Retinal pigment epithelial cell (primary cell): ENCODE measurements at regions not wholly inside any gene's neighbourhood (a gene's known extent, or its start where the extent isn't known, plus 50 kb on each side); places are given as distances from the start of the nearest gene placed in this dataset.
"Not testable (repeated sequence)": the region's sequence is repeated elsewhere in the genome, so short reads cannot be mapped to it uniquely, and the experiment has no call there.

Source experiments
- DNase-seq: peaks from one replicate; pipeline ENCODE4 v3.0.0-alpha.2; 2010; ENCODE audit warnings: low read depth
- H3K4me3 ChIP-seq: 2 replicates; pipeline ENCODE4 v1.5.1; 2011; ENCODE audit warnings: mild to moderate bottlenecking, low read length, control low read depth, moderate library complexity
- CTCF ChIP-seq: conservative IDR thresholded peaks from 2 replicates; pipeline ENCODE4 v1.5.1; 2011; ENCODE audit warnings: low read depth, low read length, control low read depth, inconsistent platforms

- no peak for TF ChIP-seq CTCF
- DNase-seq, result no peak
- no peak overlapping the region for H3K4me3 ChIP-seq
These were observed 109.8 kb downstream of the PLPPR4 start for GRCh38 chr1:99374109-99374508.

- not testable (repeated sequence) for DNase-seq, H3K4me3 ChIP-seq
These were observed 110.4 kb downstream of the PLPPR4 start for GRCh38 chr1:99374693-99375092.

- H3K4me3 ChIP-seq, result no peak overlapping the region
- no peak for TF ChIP-seq CTCF
- no peak for DNase-seq
These were observed 119.7 kb downstream of the PLPPR4 start for GRCh38 chr1:99384021-99384420.

- no peak for DNase-seq
- H3K4me3 ChIP-seq, result no peak overlapping the region
- TF ChIP-seq CTCF, result no peak
These were observed 121.6 kb downstream of the PLPPR4 start for GRCh38 chr1:99385852-99386251.

- DNase-seq, result no peak
- no peak for TF ChIP-seq CTCF
- no peak overlapping the region for H3K4me3 ChIP-seq
These were observed 132.1 kb downstream of the PLPPR4 start for GRCh38 chr1:99396389-99396788.

- no peak for TF ChIP-seq CTCF
- DNase-seq, result peak; percentile 18
These were observed 132.7 kb downstream of the PLPPR4 start for GRCh38 chr1:99397029-99397428.

GRCh38 chr1:99397863-99398262, 133.6 kb downstream of the PLPPR4 start:
- no peak overlapping the region for H3K4me3 ChIP-seq
- no peak for DNase-seq
- TF ChIP-seq CTCF, result no peak

More at GRCh38 chr1:99397029-99397428, 132.7 kb downstream of the PLPPR4 start:
- H3K4me3 ChIP-seq, result no peak overlapping the region

- H3K4me3 ChIP-seq, DNase-seq: not testable (repeated sequence)
These were observed 137.3 kb downstream of the PLPPR4 start for GRCh38 chr1:99401556-99401955.

- not testable (repeated sequence) for DNase-seq, H3K4me3 ChIP-seq
These were observed 140.1 kb downstream of the PLPPR4 start for GRCh38 chr1:99404399-99404798.

- not testable (repeated sequence) for DNase-seq, H3K4me3 ChIP-seq
These were observed 141.0 kb downstream of the PLPPR4 start for GRCh38 chr1:99405325-99405724.
